ENCODE measurements at regions not wholly inside any gene's neighbourhood (a gene's known extent, or its start where the extent isn't known, plus 50 kb on each side); places are given as distances from the start of the nearest gene placed in this dataset.
"Not testable (repeated sequence)": the region's sequence is repeated elsewhere in the genome, so short reads cannot be mapped to it uniquely, and the experiment has no call there.

- DNase-seq (ENCODE audit: low read depth): no peak
These were observed 1017.3 kb upstream of the PCDH20 start for GRCh38 chr13:62432906-62433305.

DNA sequence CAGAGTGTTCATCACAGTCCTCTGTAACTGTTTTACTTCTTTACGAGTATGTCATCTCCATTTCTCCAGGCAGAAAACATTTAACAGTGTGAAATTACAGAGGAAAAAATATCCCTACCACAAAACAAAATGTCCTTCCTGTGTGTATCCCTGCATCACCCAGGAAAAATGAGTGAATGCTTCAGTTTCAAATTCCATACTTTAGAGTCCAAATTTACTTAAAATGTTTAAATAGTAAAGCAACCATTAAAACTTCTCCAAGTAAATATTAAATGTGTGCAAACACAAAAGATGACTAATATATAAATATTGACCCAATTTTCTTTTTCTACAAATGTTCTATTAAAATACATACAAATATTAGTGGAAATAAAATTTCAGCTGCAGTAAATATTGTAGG, 1016.6 kb upstream of the PCDH20 start:
- no peak for DNase-seq (ENCODE audit: low read depth)

- DNase-seq (ENCODE audit: low read depth): no peak
These were observed 1016.2 kb upstream of the PCDH20 start for GRCh38 chr13:62431852-62432251.

- no peak for DNase-seq (ENCODE audit: low read depth)
These were observed 1003.2 kb upstream of the PCDH20 start for GRCh38 chr13:62418872-62419271.

DNA sequence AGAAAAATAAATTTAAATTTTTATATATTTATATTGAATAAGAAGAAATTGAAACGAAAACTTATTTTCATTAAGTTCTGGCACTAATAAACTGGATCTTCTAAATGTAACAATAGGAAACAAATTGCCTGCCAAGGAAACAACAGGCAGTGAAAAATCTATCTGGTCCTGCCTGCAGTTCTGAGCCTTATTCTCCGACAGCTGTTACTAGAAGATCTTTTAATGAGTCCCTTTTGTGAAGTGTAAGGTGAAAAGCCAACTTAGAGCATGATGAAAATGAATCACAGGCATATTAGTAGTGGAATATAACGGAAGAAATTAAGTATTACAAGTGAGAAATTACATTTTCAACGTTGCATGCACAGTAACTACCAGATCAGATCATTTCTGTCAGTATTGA, 1002.7 kb upstream of the PCDH20 start:
- DNase-seq (ENCODE audit: low read depth): no peak

DNA sequence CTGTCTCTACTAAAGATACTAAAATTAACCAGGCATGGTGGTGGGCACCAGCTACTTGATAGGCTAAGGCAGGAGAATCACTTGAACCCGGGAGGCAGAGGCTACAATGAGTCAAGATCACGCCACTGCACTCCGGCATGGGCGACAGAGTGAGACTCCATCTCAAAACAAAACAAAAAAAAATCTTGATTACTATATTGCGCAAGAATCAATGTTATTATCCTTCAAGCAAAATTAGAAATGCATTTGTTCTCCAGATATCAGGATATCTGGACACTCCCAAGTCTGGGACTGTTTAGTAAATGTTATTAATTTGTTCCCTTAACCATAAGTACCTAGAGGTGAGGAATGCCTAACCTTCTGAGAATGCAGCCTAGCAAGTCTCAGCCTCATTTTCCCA, 992.2 kb upstream of the PCDH20 start:
- DNase-seq (ENCODE audit: low read depth): no peak

- DNase-seq (ENCODE audit: low read depth): no peak
These were observed 972.9 kb upstream of the PCDH20 start for GRCh38 chr13:62388515-62388914.

DNA sequence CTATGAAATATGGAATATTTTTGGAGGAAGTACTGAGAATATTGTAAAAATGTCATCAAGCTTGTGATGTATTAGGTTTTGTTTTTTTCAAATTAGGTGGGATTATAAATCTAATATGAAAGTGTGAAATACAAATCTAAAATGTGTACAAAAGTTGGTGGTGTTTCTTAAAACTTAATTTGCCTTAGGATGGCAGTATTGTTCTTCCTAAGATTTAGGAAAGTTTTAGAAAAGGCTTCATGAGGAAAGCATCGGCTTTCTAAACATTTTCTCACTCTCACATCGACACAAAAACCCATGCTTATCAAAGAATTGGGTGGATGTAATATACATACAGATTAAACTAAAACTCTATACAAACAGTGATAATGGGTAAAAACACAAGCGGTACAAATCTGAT, 972.0 kb upstream of the PCDH20 start:
- DNase-seq (ENCODE audit: low read depth): no peak

GRCh38 chr13:62379241-62379640, 963.6 kb upstream of the PCDH20 start:
- not testable (repeated sequence) for DNase-seq (ENCODE audit: low read depth)

DNA sequence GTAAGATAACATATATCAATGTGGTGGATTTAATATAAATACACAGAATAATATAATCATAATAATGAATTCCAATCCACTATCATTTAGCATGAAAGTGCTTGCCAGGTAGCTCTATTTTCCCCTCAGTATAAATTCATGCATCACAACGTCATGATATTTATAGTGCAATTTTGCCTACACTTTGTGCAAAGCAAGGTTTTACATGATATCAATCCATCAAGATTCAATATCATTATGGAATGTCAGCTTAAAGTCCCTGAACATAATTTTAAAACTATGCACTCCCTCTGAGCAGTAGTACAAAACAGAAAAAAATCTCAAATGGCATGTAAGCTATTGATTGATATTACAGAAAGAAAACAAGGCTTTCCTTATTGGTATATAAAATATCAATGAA, 962.2 kb upstream of the PCDH20 start:
- no peak for DNase-seq (ENCODE audit: low read depth)

GRCh38 chr13:62375653-62376052, 960.0 kb upstream of the PCDH20 start:
- DNase-seq (ENCODE audit: low read depth): no peak

- no peak for DNase-seq (ENCODE audit: low read depth)
These were observed 956.1 kb upstream of the PCDH20 start for GRCh38 chr13:62371737-62372136.

DNA sequence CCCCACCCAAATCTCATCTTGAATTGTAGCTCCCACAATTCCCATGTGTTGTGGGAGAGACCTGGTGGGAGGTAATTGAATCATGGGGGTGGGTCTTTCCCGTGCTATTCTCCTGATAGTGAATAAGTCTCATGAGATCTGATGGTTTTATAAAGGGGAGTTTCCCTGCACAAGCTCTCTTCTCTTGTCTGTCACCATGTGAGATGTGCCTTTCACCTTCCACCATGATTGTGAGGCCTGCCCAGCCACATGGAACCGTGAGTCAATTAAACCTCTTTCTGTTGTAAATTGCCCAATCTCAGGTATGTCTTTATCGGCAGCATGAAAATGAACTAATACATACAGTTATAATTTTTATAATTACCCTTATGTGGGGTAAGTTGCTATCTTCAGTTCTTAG, 952.3 kb upstream of the PCDH20 start:
- not testable (repeated sequence) for DNase-seq (ENCODE audit: low read depth)

- no peak for DNase-seq (ENCODE audit: low read depth)
These were observed 945.0 kb upstream of the PCDH20 start for GRCh38 chr13:62360609-62361008.

GRCh38 chr13:62358646-62358932, 942.9 kb upstream of the PCDH20 start:
- no peak for DNase-seq (ENCODE audit: low read depth)

- DNase-seq (ENCODE audit: low read depth): peak; percentile 11
These were observed 942.4 kb upstream of the PCDH20 start for GRCh38 chr13:62357887-62358645.

DNA sequence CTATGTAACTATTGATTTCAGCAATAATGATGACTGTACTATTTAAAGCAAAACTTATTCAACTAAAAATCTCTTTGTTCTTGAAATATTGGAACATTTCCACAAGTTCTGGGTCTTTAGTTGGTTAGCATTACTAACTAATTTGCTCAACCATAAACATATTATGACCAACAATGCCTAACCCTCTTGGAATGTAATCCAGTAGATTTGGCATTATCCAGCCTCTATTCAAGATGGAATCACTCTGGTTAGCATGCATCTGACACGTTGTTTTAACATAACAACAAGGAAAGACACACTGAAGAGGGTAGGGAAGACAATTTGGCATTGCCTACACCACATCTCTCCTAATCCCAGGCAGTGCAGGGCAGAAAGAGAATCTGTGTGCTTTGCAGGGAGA, 941.3 kb upstream of the PCDH20 start:
- no peak for DNase-seq (ENCODE audit: low read depth)

- DNase-seq (ENCODE audit: low read depth): no peak
These were observed 921.6 kb upstream of the PCDH20 start for GRCh38 chr13:62337109-62337880.

GRCh38 chr13:62336507-62336906, 920.9 kb upstream of the PCDH20 start:
- no peak for DNase-seq (ENCODE audit: low read depth)

DNA sequence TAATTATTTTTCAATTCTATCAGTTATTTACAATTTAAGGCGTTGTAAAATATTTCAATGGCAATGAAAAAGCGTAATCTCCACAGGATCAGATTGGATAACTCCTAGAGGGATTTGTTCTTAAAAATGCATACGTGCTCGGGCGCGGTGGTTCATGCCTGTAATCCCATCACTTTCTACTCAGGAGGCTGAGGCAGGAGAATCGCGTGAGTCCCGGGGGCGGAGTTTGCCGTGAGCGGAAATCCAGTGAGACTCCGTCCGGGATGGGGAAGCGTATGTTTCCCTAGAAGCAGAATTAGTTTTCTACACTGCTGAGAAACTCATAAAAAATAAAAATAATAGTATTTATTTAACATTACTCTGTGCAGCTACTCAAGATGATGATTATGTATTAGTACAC, 917.8 kb upstream of the PCDH20 start:
- no peak for DNase-seq (ENCODE audit: low read depth)

DNA sequence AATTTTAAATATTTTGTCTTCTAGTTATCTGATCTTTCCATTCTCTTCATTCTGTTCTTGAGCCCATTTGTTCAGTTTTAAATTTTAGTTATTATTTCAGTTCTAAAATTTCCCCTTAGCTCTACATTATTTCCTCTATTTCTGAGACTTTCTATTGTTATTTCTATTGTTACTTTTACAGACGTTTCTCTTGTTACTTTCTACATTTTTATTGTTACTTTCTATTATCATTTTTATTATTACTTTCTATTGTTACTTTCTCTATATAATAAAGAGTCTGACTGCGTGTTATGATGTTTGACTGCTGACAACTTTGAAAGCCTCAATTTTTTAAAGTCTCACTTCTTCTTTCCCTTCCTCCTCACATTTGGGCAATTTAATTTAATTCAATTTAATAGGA, 915.7 kb upstream of the PCDH20 start:
- DNase-seq (ENCODE audit: low read depth): no peak

- no peak for DNase-seq (ENCODE audit: low read depth)
These were observed 911.7 kb upstream of the PCDH20 start for GRCh38 chr13:62327367-62327766.

GRCh38 chr13:62324842-62325241, 909.2 kb upstream of the PCDH20 start:
- DNase-seq (ENCODE audit: low read depth): no peak

DNA sequence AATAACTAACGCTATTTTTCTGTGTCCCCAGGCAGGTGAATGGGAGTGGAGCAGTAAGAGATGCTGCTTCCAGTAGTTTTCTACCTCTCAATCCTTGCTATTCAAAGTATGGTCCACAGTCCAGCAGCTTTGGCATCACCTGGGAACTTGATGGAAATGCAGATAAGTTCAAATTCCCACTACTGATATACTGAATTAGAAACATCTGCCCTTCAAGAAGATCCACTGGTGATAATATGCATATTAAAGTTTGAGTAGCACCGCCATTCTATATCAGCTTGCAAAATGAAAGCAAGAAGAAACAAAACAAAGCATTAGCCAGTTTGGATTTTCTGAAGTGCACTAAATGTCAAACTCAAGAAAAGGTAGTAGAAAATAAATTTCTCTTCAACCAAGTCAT, 906.2 kb upstream of the PCDH20 start:
- no peak for DNase-seq (ENCODE audit: low read depth)

Data from Daoy (cell line).